K562 (cell line): ENCODE measurements at regions not wholly inside any gene's neighbourhood (a gene's known extent, or its start where the extent isn't known, plus 50 kb on each side); places are given as distances from the start of the nearest gene placed in this dataset.

ENCODE experiments used
- CC2D1A ChIP-seq: fragments of 450-650 bp; IDR thresholded peaks from 2 replicates; pipeline ENCODE4 v1.6.1; 2017; ENCODE audit warnings: mild to moderate bottlenecking
- GABPA ChIP-seq: fragments of 200-800 bp; sonication (Bioruptor generic); conservative IDR thresholded peaks from 2 replicates; pipeline ENCODE4 v1.6.1; 2016; ENCODE audit warnings: low read depth, missing genetic modification characterization, missing compliant biosample characterization
- SIRT6 ChIP-seq: IDR thresholded peaks from one replicate; pipeline ENCODE4 v1.6.1; 2012; ENCODE audit warnings: low read depth, mild to moderate bottlenecking, control low read depth, inconsistent platforms, low read length, moderate library complexity
- SMAD3 ChIP-seq: fragments of 450-650 bp; formaldehyde crosslinking; conservative IDR thresholded peaks from 2 replicates; pipeline ENCODE4 v1.4.0; 2020; ENCODE audit warnings: mild to moderate bottlenecking
- SPI1 ChIP-seq: IDR thresholded peaks from 2 replicates; pipeline ENCODE4 v1.6.1; 2011; ENCODE audit warnings: low read depth, low read length, control low read depth, borderline replicate concordance

DNA sequence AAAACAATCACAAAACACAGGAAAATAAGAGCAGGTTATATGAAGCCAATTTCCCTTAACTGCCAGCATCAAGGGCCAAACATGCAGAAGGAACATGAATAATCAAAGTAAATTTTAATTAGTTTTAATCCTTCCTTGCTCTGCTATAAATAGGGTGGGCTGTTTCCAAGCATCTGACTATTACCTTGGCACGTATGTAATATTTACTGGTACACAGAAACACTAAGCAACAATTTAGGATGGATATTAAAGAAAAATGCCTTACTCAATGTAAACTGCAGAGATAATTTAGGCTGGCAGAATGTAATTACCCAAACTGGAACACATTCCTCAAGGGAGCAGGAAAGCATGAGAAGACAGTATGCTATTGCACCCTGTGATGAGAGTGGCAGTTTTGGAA, 468.2 kb downstream of the TDRD15 start:
- TF ChIP-seq SMAD3 (CRISPR knock-in tag) (no peak), CC2D1A (no peak), SIRT6 (no peak), GABPA (tag) (no peak), SPI1 (no peak)
